ENCODE measurements at regions not wholly inside any gene's neighbourhood (a gene's known extent, or its start where the extent isn't known, plus 50 kb on each side); places are given as distances from the start of the nearest gene placed in this dataset.
"Not testable (repeated sequence)": the region's sequence is repeated elsewhere in the genome, so short reads cannot be mapped to it uniquely, and the experiment has no call there.

DNA sequence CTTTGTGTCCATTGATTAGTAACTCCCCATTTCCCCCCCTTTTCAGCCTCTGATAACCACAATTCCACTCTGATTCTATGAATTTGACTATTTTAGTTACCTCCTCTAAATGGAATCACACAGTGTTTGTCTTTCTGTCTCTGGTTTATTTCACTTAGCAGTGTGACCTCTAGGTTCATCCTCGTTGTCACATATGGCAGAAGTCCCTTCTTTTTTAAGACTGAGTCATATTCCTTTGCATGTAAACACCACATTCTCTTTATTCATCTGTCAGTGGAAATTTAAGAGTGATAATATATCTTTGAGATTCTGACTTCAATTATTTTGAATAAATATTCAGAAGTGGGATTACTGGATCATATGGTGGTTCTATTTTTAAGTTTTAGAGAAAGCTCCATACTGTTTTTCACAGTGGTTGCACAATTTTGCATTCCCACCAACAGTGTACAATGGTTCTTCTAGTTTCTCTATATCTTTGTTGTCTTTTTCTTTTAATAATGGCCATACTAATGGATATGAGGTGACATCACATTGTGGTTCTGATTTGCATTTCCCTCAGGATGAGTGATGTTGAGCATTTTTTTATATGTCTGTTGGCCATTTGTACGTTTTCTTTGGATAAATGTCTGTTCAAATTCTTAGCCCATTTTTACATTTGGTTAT lies 126.1 kb upstream of the GRB10 start:
- no peak for TF ChIP-seq CTCF (IDR thresholded peaks at IDR 0.05)
- TF ChIP-seq POLR2A (IDR thresholded peaks at IDR 0.05), result no peak
- Histone ChIP-seq H3K9me3 (no peaks in the 10 kb centered on the region), H3K4me3 (no peak overlapping the region), H3K27ac (no peak overlapping the region), H3K36me3 (ENCODE audit: low read depth, missing control alignments) (no peaks in the 10 kb centered on the region), H3K27me3 (no peaks in the 10 kb centered on the region), H3K4me1 (no peaks in the 10 kb centered on the region)
- intact Hi-C loops (cut with DNase I; ENCODE audit: low total_unique reads), result no loop called here
- no peak for DNase-seq
- WGBS, 2 donors, result 44% methylated on average over 2 of the region's 2 CpGs

DNA sequence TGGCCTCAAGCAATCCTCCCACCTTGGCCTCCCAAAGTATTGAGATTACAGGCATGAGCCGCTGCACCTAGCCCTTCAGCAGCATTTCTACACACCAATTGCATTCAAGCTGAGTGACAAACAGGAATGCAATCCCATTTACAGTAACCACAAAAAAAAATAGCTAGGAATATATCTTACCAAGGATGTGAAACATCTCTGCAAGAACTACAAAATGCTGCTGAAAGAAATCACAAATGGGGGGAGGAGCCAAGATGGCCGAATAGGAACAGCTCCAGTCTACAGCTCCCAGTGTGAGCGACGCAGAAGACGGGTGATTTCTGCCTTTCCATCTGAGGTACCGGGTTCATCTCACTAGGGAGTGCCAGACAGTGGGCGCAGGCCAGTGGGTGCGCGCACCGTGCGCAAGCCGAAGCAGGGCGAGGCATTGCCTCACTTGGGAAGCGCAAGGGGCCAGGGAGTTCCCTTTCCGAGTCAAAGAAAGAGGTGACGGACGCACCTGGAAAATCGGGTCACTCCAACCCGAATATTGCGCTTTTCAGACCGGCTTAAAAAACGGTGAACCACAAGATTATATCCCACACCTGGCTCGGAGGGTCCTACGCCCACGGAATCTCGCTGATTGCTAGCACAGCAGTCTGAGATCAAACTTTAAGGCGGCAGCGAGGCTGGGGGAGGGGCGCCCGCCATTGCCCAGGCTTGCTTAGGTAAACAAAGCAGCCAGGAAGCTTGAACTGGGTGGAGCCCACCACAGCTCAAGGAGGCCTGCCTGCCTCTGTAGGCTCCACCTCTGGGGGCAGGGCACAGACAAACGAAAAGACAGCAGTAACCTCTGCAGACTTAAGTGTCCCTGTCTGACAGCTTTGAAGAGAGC lies 116.1 kb upstream of the GRB10 start:
- H3K27me3 ChIP-seq; H3K4me1 ChIP-seq; H3K27ac ChIP-seq; intact Hi-C loops (cut with DNase I; ENCODE audit: low total_unique reads); DNase-seq; H3K4me3 ChIP-seq; H3K36me3 ChIP-seq (ENCODE audit: low read depth, missing control alignments); H3K9me3 ChIP-seq: not testable (repeated sequence)
- 82 to 85% methylated on average over 21 to 28 of the region's 31 CpGs for WGBS, 2 donors

- H3K4me1 ChIP-seq; H3K27ac ChIP-seq; H3K4me3 ChIP-seq; intact Hi-C loops (cut with DNase I; ENCODE audit: low total_unique reads); H3K27me3 ChIP-seq; H3K36me3 ChIP-seq (ENCODE audit: low read depth, missing control alignments); H3K9me3 ChIP-seq; DNase-seq: not testable (repeated sequence)
- 78 to 89% methylated on average over 2 to 6 of the region's 6 CpGs for WGBS, 2 donors
Measured at GRCh38 chr7:50887061-50887460, 104.4 kb upstream of the GRB10 start.

DNA sequence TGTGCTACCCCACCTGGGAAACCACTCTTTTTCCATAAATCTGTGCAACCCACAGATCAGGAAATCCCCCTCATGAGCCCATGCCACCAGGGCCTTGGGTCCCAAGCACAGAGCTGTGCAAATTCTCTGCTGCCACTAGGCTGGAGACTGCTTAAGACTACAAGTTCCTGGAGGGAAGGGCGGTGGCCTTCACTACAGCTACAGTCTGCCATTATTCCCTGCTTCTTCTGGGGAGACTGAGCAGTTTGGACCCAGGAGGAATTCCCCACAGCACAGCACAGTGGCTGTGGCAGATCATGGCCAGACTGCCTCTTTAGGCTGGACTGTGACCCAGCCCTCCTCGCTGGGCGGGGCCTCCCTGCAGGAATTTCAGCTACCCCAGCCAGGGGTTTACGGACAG lies 89.7 kb upstream of the GRB10 start:
- TF ChIP-seq CTCF (IDR thresholded peaks at IDR 0.05), result no peak
- no peak for TF ChIP-seq POLR2A (IDR thresholded peaks at IDR 0.05)
- H3K27me3 ChIP-seq, result no peaks in the 10 kb centered on the region
- no peak overlapping the region for H3K27ac ChIP-seq
- H3K4me3 ChIP-seq, result no peak overlapping the region
- no peak for DNase-seq
- H3K4me1 ChIP-seq, result peaks cover 5% of the 10 kb centered on the region
- H3K9me3 ChIP-seq, result no peaks in the 10 kb centered on the region
- 91% methylated on average over 4 of the region's 4 CpGs; no CpG with 5 or more reads in 1 of the 2 donors for WGBS, 2 donors
- H3K36me3 ChIP-seq (ENCODE audit: low read depth, missing control alignments), result no peaks in the 10 kb centered on the region
- intact Hi-C loops (cut with DNase I; ENCODE audit: low total_unique reads), result no loop called here

GRCh38 chr7:50869108-50869725 lies 86.5 kb upstream of the GRB10 start:
- Histone ChIP-seq H3K27me3 (no peaks in the 10 kb centered on the region), H3K27ac (no peak overlapping the region), H3K4me1 (peaks cover 5% of the 10 kb centered on the region), H3K9me3 (no peaks in the 10 kb centered on the region), H3K36me3 (ENCODE audit: low read depth, missing control alignments) (no peaks in the 10 kb centered on the region), H3K4me3 (no peak overlapping the region)
- 60 to 70% methylated on average over 5 of the region's 5 CpGs for WGBS, 2 donors
- intact Hi-C loops (cut with DNase I; ENCODE audit: low total_unique reads), result no loop called here
- DNase-seq, result peak; percentile 57
- TF ChIP-seq CTCF (IDR thresholded peaks at IDR 0.05), result no peak
